Smooth muscle cell (in vitro differentiated cells): ENCODE measurements at regions not wholly inside any gene's neighbourhood (a gene's known extent, or its start where the extent isn't known, plus 50 kb on each side); places are given as distances from the start of the nearest gene placed in this dataset.

ENCODE experiments used
- DNase-seq: peaks from one replicate; lab custom pipeline; 2025; ENCODE audit not compliant: unreplicated experiment; lab: John Stamatoyannopoulos, UW
- H2AFZ ChIP-seq: fragments of 200-600 bp; sonication (generic); 2 replicates; pipeline ENCODE4 v1.6.0; 2016; ENCODE audit warnings: antibody characterized with exemption, low read depth, mild to moderate bottlenecking
- H3F3A ChIP-seq: fragments of 200-600 bp; sonication (generic); 2 replicates; pipeline ENCODE4 v1.6.0; 2017; ENCODE audit warnings: antibody characterized with exemption, low read depth
- H3K27ac ChIP-seq: fragments of 200-600 bp; sonication (generic); 2 replicates; pipeline ENCODE4 v1.5.1; 2016; ENCODE audit warnings: low read depth, mild to moderate bottlenecking
- H3K27me3 ChIP-seq: fragments of 200-600 bp; sonication (generic); 2 replicates; pipeline ENCODE4 v1.6.1; 2016; ENCODE audit warnings: low read depth, mild to moderate bottlenecking
- H3K36me3 ChIP-seq: fragments of 200-600 bp; sonication (generic); 2 replicates; pipeline ENCODE4 v1.5.1; 2016; ENCODE audit warnings: low read depth
- H3K4me1 ChIP-seq: fragments of 200-600 bp; sonication (generic); 2 replicates; pipeline ENCODE4 v1.5.1; 2016; ENCODE audit warnings: low read depth
- H3K4me2 ChIP-seq: fragments of 200-600 bp; sonication (generic); 2 replicates; pipeline ENCODE4 v1.6.0; 2016; ENCODE audit warnings: mild to moderate bottlenecking
- H3K4me3 ChIP-seq: fragments of 200-600 bp; sonication (generic); 2 replicates; pipeline ENCODE4 v1.5.1; 2016; ENCODE audit warnings: mild to moderate bottlenecking
- H3K79me2 ChIP-seq: fragments of 200-600 bp; sonication (generic); 2 replicates; pipeline ENCODE4 v1.6.0; 2016; ENCODE audit warnings: low read depth, mild to moderate bottlenecking
- H3K9ac ChIP-seq: fragments of 200-600 bp; sonication (generic); 2 replicates; pipeline ENCODE4 v1.6.0; 2016; ENCODE audit warnings: low read depth
- H3K9me3 ChIP-seq: fragments of 200-600 bp; sonication (generic); replicated peaks from 2 replicates; pipeline ENCODE4 v1.5.1; 2016; ENCODE audit warnings: low read depth
- H4K20me1 ChIP-seq: fragments of 200-600 bp; sonication (generic); 2 replicates; pipeline ENCODE4 v1.6.0; 2016; ENCODE audit warnings: low read depth
- CTCF ChIP-seq: fragments of 200-600 bp; sonication (generic); IDR thresholded peaks from 2 replicates; pipeline ENCODE4 v1.5.1; 2017; ENCODE audit warnings: borderline replicate concordance, mild to moderate bottlenecking, antibody characterized with exemption; ENCODE audit not compliant: insufficient read depth, poor library complexity, severe bottlenecking
- WGBS: methylation state at CpG from one replicate; pipeline ENCODE4 v1.1.7; 2016; ENCODE audit warnings: low lambda C conversion rate; 5-methylcytosine and 5-hydroxymethylcytosine counted together

- H3K4me2 ChIP-seq, result no peak overlapping the region
- no peak overlapping the region for H3K4me3 ChIP-seq
- no peaks in the 10 kb centered on the region for H3K27me3 ChIP-seq
- H3K79me2 ChIP-seq, result no peaks in the 10 kb centered on the region
- no peaks in the 10 kb centered on the region for H3K36me3 ChIP-seq
- no peak overlapping the region for H3K27ac ChIP-seq
- DNase-seq, result no peak
- no peaks in the 10 kb centered on the region for H3K9me3 ChIP-seq
- TF ChIP-seq CTCF, result no peak
- no peaks in the 10 kb centered on the region for H4K20me1 ChIP-seq
- no peaks in the 10 kb centered on the region for H3K4me1 ChIP-seq
- no peak overlapping the region for H3K9ac ChIP-seq
- no peaks in the 10 kb centered on the region for H3F3A ChIP-seq
- H2AFZ ChIP-seq, result no peak overlapping the region
Observed at GRCh38 chrX:42021058-42021457, 97.7 kb upstream of the CASK start.

- no peak overlapping the region for H3K27ac ChIP-seq
- H3K9me3 ChIP-seq, result no peaks in the 10 kb centered on the region
- H3K4me2 ChIP-seq, result no peak overlapping the region
- no peaks in the 10 kb centered on the region for H3F3A ChIP-seq
- no peak overlapping the region for H2AFZ ChIP-seq
- no peaks in the 10 kb centered on the region for H3K79me2 ChIP-seq
- H3K27me3 ChIP-seq, result no peaks in the 10 kb centered on the region
- no peaks in the 10 kb centered on the region for H3K36me3 ChIP-seq
- no peak overlapping the region for H3K9ac ChIP-seq
- H3K4me3 ChIP-seq, result no peak overlapping the region
- DNase-seq, result no peak
- H3K4me1 ChIP-seq, result no peaks in the 10 kb centered on the region
- no peak for TF ChIP-seq CTCF
- H4K20me1 ChIP-seq, result no peaks in the 10 kb centered on the region
- 74% methylated on average over 2 of the region's 2 CpGs for WGBS
Observed at GRCh38 chrX:42020225-42020624, 96.9 kb upstream of the CASK start.

GRCh38 chrX:42017971-42018370, 94.6 kb upstream of the CASK start:
- Histone ChIP-seq H3K27me3 (no peaks in the 10 kb centered on the region), H3K9ac (no peak overlapping the region), H2AFZ (no peak overlapping the region), H3K4me1 (no peaks in the 10 kb centered on the region), H3K36me3 (no peaks in the 10 kb centered on the region), H3F3A (no peaks in the 10 kb centered on the region), H3K79me2 (no peaks in the 10 kb centered on the region), H3K4me3 (no peak overlapping the region), H3K27ac (no peak overlapping the region), H4K20me1 (no peaks in the 10 kb centered on the region), H3K4me2 (no peak overlapping the region), H3K9me3 (no peaks in the 10 kb centered on the region)
- 63% methylated on average over 1 of the region's 1 CpG for WGBS
- TF ChIP-seq CTCF, result no peak
- no peak for DNase-seq

- Histone ChIP-seq H3K4me1 (no peaks in the 10 kb centered on the region), H3K4me2 (no peak overlapping the region), H3K36me3 (no peaks in the 10 kb centered on the region), H3K79me2 (no peaks in the 10 kb centered on the region), H3K4me3 (no peak overlapping the region), H3K9me3 (no peaks in the 10 kb centered on the region), H3K27ac (no peak overlapping the region), H4K20me1 (no peaks in the 10 kb centered on the region), H2AFZ (no peak overlapping the region), H3F3A (no peaks in the 10 kb centered on the region), H3K27me3 (no peaks in the 10 kb centered on the region), H3K9ac (no peak overlapping the region)
- no peak for DNase-seq
- WGBS, result 77% methylated on average over 3 of the region's 3 CpGs
- TF ChIP-seq CTCF, result no peak
Observed at GRCh38 chrX:42000836-42001235, 77.5 kb upstream of the CASK start.
